ENCODE measurements at regions not wholly inside any gene's neighbourhood (a gene's known extent, or its start where the extent isn't known, plus 50 kb on each side); places are given as distances from the start of the nearest gene placed in this dataset.

DNA sequence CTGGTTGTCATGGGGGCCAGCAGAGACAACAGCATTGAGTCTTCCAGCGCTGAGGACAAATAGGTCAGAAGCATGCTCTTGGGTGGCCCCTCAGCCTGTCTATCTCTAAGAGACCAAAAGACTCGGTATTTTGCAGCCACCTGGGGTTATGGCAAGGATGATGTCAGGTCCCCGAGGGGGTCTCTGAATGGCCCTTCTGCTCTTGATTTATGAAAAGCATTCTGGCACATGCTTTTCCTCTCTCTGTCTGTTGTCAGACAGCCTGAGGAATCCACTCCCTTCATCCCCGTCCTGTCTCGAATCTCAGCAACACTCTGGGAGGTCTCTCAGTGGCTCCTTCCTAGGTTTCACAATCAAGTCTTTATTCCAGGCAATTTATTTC is 156.6 kb upstream of the RGMA start:
- ChIA-PET POLR2A (no interaction called here), CTCF (no interaction called here)
- TF ChIP-seq, protein P1, sequence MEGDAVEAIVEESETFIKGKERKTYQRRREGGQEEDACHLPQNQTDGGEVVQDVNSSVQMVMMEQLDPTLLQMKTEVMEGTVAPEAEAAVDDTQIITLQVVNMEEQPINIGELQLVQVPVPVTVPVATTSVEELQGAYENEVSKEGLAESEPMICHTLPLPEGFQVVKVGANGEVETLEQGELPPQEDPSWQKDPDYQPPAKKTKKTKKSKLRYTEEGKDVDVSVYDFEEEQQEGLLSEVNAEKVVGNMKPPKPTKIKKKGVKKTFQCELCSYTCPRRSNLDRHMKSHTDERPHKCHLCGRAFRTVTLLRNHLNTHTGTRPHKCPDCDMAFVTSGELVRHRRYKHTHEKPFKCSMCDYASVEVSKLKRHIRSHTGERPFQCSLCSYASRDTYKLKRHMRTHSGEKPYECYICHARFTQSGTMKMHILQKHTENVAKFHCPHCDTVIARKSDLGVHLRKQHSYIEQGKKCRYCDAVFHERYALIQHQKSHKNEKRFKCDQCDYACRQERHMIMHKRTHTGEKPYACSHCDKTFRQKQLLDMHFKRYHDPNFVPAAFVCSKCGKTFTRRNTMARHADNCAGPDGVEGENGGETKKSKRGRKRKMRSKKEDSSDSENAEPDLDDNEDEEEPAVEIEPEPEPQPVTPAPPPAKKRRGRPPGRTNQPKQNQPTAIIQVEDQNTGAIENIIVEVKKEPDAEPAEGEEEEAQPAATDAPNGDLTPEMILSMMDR (IDR thresholded peaks at IDR 0.05; ENCODE audit: insufficient read depth, low read depth, low read length) = no peak
- Histone ChIP-seq H3K36me3 (ENCODE audit: control insufficient read depth, insufficient read depth, low read length) (no peaks in the 10 kb centered on the region), H3K27me3 (ENCODE audit: control insufficient read depth, insufficient read depth, low read length) (no peaks in the 10 kb centered on the region), H3K4me3 (ENCODE audit: low read depth, low read length) (no peak overlapping the region)
- no peak for DNase-seq (ENCODE audit: low read depth)

- POLR2A ChIA-PET = no interaction called here
- H3K27me3 ChIP-seq (ENCODE audit: control insufficient read depth, insufficient read depth, low read length) = no peaks in the 10 kb centered on the region
- CTCF ChIA-PET = no interaction called here
- H3K4me3 ChIP-seq (ENCODE audit: low read depth, low read length) = no peak overlapping the region
- H3K36me3 ChIP-seq (ENCODE audit: control insufficient read depth, insufficient read depth, low read length) = no peaks in the 10 kb centered on the region
- TF ChIP-seq, protein P1 (IDR thresholded peaks at IDR 0.05; ENCODE audit: insufficient read depth, low read depth, low read length) = no peak
- no peak for DNase-seq (ENCODE audit: low read depth)
Observed at GRCh38 chr15:93244696-93245660, 156.0 kb upstream of the RGMA start.

DNA sequence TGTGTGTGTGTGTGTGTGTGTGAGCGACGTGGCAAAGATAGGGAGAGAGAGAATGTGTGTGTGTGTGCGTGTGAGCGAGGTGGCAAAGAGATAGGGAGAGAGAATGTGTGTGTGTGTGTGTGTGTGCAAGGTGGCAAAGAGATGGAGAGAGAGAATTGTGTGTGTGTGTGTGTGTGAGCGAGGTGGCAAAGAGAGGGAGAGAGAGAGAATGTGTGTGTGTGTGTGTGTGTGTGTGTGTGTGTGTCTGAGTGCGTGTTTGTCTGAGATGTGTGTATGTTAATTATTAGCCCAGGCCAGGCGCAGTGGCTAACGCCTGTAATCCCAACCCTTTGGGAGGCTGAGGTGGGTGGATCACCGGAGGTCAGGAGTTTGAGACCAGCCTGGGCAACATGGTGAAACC is 154.6 kb upstream of the RGMA start:
- H3K4me3 ChIP-seq (ENCODE audit: low read depth, low read length) = no peak overlapping the region
- CTCF ChIA-PET = no interaction called here
- DNase-seq (ENCODE audit: low read depth) = no peak
- H3K36me3 ChIP-seq (ENCODE audit: control insufficient read depth, insufficient read depth, low read length) = no peaks in the 10 kb centered on the region
- TF ChIP-seq, protein P1 (IDR thresholded peaks at IDR 0.05; ENCODE audit: insufficient read depth, low read depth, low read length) = no peak
- POLR2A ChIA-PET = no interaction called here
- no peaks in the 10 kb centered on the region for H3K27me3 ChIP-seq (ENCODE audit: control insufficient read depth, insufficient read depth, low read length)

DNA sequence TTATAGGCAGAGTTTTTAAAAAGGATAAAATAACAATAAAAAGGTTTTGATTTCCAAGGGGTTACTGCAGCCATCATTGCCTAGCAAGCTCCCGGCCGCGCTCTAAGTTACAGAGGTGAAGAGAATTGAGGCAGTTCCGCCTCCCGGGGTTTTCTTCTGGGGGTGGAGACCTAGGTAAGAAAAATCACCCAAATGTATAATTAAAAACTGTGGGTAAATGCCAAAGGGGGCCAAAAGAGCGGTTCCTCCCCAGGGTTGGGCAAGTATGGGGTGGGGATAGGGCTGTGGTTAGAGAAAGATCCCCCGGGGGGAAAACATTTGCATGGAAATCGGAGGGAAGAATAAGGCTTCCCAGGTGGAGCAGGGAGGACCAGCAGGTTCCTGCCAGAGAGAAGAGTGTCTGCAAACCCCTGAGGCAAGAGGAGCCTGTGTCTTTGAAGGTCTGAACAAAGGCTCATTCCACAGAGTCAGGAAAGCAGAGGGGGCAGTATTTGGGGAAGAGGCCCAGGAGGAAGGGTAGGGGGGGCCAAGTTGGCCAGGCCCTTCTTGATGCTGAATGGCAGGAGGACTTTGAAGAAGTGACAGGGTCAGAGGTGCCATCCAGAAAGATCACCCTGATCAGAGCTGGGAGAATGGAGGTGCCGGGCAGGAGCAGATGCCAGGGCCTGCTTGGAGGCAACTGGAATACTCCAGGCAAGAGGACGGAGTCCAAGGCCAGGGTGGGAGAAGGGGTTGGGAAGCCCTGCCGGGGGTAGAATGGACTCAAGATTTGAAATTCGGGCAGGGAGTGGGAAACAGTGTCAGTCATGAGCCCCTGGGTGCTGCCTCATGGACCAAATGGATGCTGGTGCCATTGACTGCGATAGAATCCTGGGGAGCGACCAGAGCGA is 152.9 kb upstream of the RGMA start:
- no peak for DNase-seq (ENCODE audit: low read depth)
- Histone ChIP-seq H3K36me3 (ENCODE audit: control insufficient read depth, insufficient read depth, low read length) (no peaks in the 10 kb centered on the region), H3K4me3 (ENCODE audit: low read depth, low read length) (no peak overlapping the region), H3K27me3 (ENCODE audit: control insufficient read depth, insufficient read depth, low read length) (no peaks in the 10 kb centered on the region)
- CTCF ChIA-PET = no interaction called here
- POLR2A ChIA-PET = no interaction called here
- TF ChIP-seq, protein P1 (IDR thresholded peaks at IDR 0.05; ENCODE audit: insufficient read depth, low read depth, low read length) = no peak

DNA sequence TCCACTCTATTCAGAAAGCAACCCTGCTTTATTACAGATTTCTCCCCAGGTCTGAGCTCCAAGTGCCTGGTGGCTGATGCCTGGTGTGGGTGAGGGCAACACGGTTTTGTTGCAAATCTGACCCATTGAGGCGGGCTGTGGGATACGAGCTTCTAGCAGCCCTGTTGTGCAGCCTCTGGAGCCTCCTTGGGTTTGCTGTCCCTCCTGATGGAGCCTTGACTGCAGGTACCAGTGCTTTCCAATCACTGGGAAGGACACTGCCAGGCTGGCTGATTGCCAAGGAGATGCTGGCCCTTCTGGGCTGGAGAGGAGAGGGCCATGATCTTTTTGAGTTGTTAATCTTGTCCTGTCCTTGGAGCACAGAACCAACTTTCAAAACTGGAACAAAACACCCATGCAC is 151.0 kb upstream of the RGMA start:
- TF ChIP-seq, protein P1 (IDR thresholded peaks at IDR 0.05; ENCODE audit: insufficient read depth, low read depth, low read length) = no peak
- POLR2A ChIA-PET = no interaction called here
- CTCF ChIA-PET = no interaction called here

More for the DNA sequence above, 151.0 kb upstream of the RGMA start:
- no peaks in the 10 kb centered on the region for H3K27me3 ChIP-seq (ENCODE audit: control insufficient read depth, insufficient read depth, low read length)
- no peaks in the 10 kb centered on the region for H3K36me3 ChIP-seq (ENCODE audit: control insufficient read depth, insufficient read depth, low read length)
- H3K4me3 ChIP-seq (ENCODE audit: low read depth, low read length) = no peak overlapping the region
- no peak for DNase-seq (ENCODE audit: low read depth)

All from BJ (cell line).